Esophagus squamous epithelium (tissue), 4 donors: ENCODE measurements at regions not wholly inside any gene's neighbourhood (a gene's known extent, or its start where the extent isn't known, plus 50 kb on each side); places are given as distances from the start of the nearest gene placed in this dataset.

Experiments used
- POLR2A ChIP-seq, 4 donors: fragments of 450-650 bp; IDR thresholded peaks; one replicate each; pipeline ENCODE4 v1.6.1; 2017; ENCODE audit warnings: antibody characterized with exemption in 4 of 4, mild to moderate bottlenecking in 4 of 4, moderate library complexity in 3 of 4
- TF ChIP-seq, protein P1 (sequence below), 6 experiments: fragments of 450-650 bp in 4 of 6; fragments of 200-600 bp in 2 of 6; sonication (generic) in 2 of 6; IDR thresholded peaks; one replicate each; pipeline ENCODE4 v1.5.1; 2016 to 2019; ENCODE audit warnings: antibody characterized with exemption in 6 of 6, mild to moderate bottlenecking in 4 of 6, moderate library complexity in 4 of 6

GRCh38 chr2:77831898-77832297 lies 309.7 kb upstream of the LRRTM4 start:
- TF ChIP-seq, protein P1, sequence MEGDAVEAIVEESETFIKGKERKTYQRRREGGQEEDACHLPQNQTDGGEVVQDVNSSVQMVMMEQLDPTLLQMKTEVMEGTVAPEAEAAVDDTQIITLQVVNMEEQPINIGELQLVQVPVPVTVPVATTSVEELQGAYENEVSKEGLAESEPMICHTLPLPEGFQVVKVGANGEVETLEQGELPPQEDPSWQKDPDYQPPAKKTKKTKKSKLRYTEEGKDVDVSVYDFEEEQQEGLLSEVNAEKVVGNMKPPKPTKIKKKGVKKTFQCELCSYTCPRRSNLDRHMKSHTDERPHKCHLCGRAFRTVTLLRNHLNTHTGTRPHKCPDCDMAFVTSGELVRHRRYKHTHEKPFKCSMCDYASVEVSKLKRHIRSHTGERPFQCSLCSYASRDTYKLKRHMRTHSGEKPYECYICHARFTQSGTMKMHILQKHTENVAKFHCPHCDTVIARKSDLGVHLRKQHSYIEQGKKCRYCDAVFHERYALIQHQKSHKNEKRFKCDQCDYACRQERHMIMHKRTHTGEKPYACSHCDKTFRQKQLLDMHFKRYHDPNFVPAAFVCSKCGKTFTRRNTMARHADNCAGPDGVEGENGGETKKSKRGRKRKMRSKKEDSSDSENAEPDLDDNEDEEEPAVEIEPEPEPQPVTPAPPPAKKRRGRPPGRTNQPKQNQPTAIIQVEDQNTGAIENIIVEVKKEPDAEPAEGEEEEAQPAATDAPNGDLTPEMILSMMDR (IDR thresholded peaks at IDR 0.05) = no peak
- no peak for TF ChIP-seq POLR2A (IDR thresholded peaks at IDR 0.05)
